ENCODE measurements at regions not wholly inside any gene's neighbourhood (a gene's known extent, or its start where the extent isn't known, plus 50 kb on each side); places are given as distances from the start of the nearest gene placed in this dataset.

DNA sequence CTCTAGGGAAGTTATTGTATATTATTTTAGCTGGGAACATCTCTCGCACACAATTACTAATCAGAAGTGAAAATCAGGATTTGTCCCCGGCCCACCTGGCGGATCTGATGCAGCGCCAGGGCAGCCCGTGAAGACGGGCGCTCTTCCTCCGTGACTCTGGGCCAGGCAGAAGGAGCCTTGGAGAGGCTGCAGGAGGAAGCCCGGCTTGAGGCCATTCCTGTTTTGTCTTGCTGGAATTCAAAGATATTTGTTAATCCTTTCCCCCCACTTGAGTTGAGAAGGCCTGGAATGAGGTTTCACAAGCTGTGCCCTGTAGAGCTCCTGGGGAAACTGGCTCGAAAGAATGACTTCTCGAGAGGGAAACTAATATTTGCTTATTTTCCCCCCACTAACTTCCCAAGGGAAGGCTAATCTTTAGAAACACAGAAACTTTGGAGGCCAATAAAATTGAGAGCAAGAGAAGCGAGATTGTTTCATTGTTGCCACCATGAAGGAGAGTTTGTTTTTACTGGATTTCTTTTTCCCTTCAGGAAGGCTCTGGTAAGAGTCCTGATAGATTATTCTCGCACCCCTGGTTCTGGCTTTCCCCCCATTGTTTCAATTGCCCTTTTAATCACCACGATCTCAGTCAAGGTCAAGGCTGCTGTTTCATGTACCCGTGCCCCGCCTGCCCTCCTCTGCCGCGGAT lies 92.8 kb upstream of the SEPTIN5 start:
- no peak for DNase-seq (ENCODE audit: low read depth in 2 of 2)

GRCh38 chr22:19622061-19622441 lies 92.3 kb upstream of the SEPTIN5 start:
- DNase-seq (ENCODE audit: low read depth in 2 of 2), result no peak

- DNase-seq (ENCODE audit: low read depth in 2 of 2), result no peak
These were observed 88.8 kb upstream of the SEPTIN5 start for GRCh38 chr22:19625331-19626041.

- no peak for DNase-seq (ENCODE audit: low read depth in 2 of 2)
These were observed 88.2 kb upstream of the SEPTIN5 start for GRCh38 chr22:19626042-19626587.

DNA sequence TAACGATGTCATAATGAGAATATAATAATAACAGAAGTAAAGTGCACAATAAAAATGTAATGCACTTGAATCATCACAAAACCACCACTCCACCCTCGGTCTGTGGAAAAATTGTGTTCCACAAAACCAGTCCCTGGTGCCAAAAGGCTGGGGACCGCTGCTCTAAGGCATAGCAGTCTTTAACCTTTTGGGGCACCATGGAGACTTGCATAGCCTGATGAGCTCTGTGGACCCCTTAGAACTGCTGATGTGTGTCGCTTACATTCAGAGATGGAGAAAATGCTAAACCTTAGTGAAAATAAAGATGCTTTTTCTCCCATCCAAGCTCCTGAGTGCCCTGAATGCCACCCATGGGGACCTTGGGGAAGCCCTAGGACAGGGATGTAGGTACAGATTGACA lies 87.6 kb upstream of the SEPTIN5 start:
- no peak for DNase-seq (ENCODE audit: low read depth in 2 of 2)

- DNase-seq (ENCODE audit: low read depth in 2 of 2), result no peak
These were observed 86.1 kb upstream of the SEPTIN5 start for GRCh38 chr22:19628038-19628776.

DNA sequence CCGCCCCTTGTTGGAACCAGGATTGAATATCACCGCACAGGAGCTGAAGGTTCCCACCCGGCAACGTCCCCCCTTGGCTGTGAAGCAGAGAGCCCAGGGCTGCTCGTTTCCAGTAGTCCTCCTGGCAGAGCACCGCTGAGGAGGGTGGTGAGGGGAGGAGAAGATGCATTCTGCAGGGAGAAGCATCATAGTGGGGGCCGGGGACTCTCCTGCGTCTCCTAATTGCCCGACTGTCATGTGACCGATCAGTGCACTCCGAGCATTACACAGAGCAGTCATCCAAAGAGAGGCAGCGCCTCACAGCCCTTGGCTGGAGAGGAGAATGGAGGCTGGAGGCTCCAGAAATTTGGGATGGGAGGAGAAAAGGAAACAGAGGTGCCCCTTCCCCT lies 85.0 kb upstream of the SEPTIN5 start:
- no peak for DNase-seq (ENCODE audit: low read depth in 2 of 2)

DNA sequence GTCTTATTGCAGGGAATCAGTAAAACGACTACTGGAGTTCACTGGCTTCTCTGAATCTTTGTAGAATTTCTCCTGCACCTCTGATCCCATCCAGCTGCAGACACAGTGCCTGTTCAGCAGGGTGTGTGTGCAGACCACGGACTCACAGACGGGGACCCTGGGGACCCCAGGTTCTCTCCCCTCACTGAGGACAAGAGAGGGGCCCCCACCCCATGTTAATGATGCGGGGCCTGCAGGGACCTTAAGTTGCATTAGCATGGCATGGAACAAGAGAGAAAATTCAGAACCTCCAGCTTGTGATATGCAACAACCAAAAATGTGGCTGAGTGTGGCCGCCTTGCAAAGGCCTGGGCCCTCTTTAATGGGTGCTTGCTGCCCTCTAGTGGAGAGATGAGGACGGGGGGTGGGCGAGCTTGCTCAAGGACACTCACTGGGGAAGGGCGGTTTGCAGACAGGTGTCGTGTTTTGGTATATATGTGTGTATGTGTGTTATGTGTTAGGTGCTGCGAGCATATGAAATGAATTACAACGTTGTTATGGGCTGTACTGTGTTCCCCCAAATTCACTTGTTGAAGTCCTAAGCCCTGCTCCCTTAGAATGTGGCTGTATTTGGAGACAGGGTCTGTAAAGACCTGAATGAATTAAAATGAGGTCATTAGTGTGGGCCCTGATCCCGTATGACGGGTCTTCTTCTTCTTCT lies 84.4 kb upstream of the SEPTIN5 start:
- DNase-seq (ENCODE audit: low read depth in 2 of 2), result peak; percentile 72 to 86

- DNase-seq (ENCODE audit: low read depth in 2 of 2), result no peak
These were observed 83.7 kb upstream of the SEPTIN5 start for GRCh38 chr22:19630614-19631013.

DNA sequence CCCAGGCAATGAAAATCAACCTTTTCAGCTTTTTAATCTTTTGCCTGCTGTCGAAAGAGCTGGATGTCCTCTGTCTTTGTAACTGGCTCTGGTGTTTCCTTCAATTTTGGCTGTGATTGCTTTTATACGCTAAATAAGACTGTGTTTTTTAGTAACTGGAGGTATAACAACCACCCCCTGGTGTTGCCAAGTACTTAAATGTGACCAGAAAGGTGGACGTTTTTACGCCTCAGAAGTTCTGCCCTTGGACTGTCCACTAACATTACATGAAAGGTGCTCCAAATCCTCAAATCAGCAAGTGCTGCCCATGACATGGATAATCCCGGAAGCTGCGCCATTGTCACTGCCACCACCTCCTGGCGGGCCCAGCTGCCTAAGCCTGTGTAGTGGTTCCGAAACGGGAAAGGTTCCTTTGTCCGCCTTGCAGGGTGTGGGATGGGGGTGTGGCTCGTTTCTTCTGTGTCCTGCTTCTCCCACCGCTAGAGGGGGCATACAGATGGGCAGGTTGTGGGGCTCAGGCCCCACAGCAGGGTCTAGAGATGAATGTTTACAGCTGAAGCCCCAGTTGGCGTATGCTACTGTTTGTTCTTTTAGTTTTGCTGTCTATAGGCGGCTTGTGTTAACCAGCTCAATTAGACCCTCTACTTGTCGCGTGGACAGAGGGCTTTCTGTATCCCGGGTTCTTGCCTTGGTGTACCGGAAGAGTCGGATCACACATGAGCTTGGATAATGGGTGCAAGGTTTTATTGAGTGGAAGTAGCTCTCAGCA lies 82.2 kb upstream of the SEPTIN5 start:
- DNase-seq (ENCODE audit: low read depth in 2 of 2), result peak in 1 of 2 experiments; percentile 12

- DNase-seq (ENCODE audit: low read depth in 2 of 2), result no peak
These were observed 81.6 kb upstream of the SEPTIN5 start for GRCh38 chr22:19632668-19633148.

DNA sequence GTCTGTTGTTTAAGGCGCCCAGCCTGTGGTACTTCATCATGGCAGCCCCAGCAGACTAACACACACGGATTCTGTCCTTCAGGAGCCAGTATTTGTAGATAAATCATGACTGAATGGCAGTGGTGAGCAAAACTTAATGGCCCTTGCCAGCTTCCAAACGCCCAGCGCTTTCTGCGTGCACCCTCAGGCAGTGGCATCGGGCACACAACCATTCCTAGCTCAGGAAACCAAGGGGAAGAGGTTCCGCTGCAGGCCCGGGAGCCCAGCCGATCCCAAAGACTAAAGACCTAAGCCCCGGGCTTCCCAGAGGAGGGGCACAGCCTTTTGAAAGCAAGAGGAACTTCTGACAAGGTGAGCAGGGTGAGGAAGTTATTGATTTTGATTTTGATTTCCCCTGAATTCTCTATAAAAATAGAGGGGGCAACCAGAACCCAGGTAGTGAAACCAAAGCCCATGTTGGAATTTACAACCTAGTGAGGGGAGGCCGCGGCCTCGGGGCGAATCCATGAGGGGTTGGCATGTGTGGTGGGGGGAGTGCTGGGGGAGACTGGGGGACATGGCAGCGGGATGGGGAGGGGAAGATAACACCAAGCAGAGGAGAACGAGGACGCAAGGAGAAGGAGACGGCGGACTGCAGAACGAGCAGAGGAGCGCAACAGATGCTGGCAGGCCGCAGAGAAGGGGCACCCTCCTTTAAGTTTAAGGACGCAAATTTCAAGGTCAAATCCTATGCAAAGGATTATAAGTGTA lies 79.9 kb upstream of the SEPTIN5 start:
- no peak for DNase-seq (ENCODE audit: low read depth in 2 of 2)

DNA sequence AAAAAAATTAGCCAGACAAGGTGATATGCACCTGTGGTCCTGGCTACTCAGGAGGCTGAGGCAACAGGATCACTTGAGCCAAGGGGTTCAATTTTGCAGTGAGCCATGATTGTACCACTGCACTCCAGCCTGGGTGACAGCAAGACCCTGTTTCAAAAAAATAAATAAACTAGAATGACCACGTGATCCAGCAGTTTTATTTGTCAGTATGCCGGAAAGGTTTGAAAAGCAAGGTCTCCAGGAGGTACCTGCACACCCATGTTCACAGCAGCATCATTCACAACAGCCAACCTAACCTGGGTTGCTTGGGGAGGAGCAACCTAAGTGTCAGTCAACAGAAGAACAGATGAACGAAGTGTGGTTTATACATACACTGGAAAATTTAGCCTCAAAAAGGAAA lies 78.7 kb upstream of the SEPTIN5 start:
- no peak for DNase-seq (ENCODE audit: low read depth in 2 of 2)

DNA sequence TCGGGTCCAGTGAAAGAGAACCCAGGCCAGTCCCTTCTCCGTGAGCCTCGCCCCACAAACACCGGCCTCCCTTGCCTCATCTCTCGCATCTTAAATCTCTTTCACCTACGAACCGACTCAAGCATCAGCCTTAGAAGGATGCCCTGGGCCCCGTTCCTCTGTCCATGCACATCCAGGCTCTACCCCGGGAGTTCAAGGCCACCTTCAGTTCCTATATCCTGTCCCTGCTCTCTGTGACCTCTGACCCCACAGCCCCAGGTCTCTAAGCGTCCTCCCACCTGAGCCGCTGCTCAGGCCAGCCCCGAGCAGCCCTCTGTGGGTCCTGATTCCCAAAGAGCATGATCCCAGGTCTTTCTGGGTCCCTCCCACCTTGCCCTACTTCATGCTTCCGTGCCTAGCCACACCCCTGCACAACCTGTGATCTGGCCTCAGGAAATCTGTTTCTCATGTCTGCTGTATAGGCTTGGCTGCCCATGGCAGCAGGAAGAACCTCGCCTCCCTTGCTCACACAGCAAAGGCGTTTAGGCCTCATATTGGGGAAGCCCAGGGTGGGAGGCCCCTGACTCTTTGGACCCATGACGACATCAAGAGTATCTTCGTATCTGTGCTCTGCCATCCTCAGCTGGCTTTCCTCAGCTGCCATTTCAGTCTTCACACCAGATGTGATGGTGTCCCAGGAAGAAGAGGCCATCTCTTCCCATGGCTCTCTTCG lies 77.5 kb upstream of the SEPTIN5 start:
- DNase-seq (ENCODE audit: low read depth in 2 of 2), result no peak

GRCh38 chr22:19637408-19638281 lies 76.7 kb upstream of the SEPTIN5 start:
- DNase-seq (ENCODE audit: low read depth in 2 of 2), result no peak

- DNase-seq (ENCODE audit: low read depth in 2 of 2), result no peak
These were observed 75.9 kb upstream of the SEPTIN5 start for GRCh38 chr22:19638282-19639015.

- no peak for DNase-seq (ENCODE audit: low read depth in 2 of 2)
These were observed 74.6 kb upstream of the SEPTIN5 start for GRCh38 chr22:19639610-19640135.

- no peak for DNase-seq (ENCODE audit: low read depth in 2 of 2)
These were observed 74.0 kb upstream of the SEPTIN5 start for GRCh38 chr22:19640306-19640705.

Data from stimulated activated CD4-positive, alpha-beta T cell treated with anti-CD3 and anti-CD28 coated beads, Interleukin-12 subunit alpha, Interleukin-12 subunit beta, amount 100 ng/mL, for 24 hours (primary cell).